Neural progenitor cell (in vitro differentiated cells): ENCODE measurements at regions not wholly inside any gene's neighbourhood (a gene's known extent, or its start where the extent isn't known, plus 50 kb on each side); places are given as distances from the start of the nearest gene placed in this dataset.

Experiments used
- CTCF ChIP-seq: fragments of 200-600 bp; sonication (generic); IDR thresholded peaks from 2 replicates; pipeline ENCODE4 v1.5.1; 2017; ENCODE audit warnings: antibody characterized with exemption, mild to moderate bottlenecking
- EZH2 ChIP-seq: fragments of 200-600 bp; sonication (generic); IDR thresholded peaks from 2 replicates; pipeline ENCODE4 v1.6.1; 2017; ENCODE audit warnings: antibody characterized with exemption, mild to moderate bottlenecking, moderate library complexity
- EZH2phosphoT487 ChIP-seq: fragments of 200-600 bp; sonication (generic); IDR thresholded peaks from 2 replicates; pipeline ENCODE4 v1.6.1; 2017; ENCODE audit warnings: antibody characterized with exemption

DNA sequence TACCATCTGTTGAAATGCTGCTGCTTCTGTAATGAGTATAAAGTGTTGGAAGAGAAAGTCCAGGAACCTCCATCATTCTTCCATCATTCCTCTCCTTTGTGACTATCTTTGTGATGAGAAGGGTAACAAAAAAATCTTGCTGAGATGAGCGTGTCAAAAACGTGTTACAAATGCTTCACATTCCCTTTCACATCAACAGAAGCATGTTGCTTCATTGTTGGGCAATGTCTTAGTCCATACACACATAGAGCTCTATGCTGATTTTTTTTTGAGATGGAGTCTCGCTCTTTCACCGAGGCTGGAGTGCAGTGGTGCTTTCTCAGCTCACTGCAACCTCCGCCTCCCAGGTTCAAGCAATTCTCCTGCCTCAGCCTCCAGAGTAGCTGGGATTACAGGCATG lies 114.1 kb upstream of the ESR1 start:
- TF ChIP-seq EZH2phosphoT487 (no peak), CTCF (no peak), EZH2 (no peak)
